GM12873 (cell line): ENCODE measurements at regions not wholly inside any gene's neighbourhood (a gene's known extent, or its start where the extent isn't known, plus 50 kb on each side); places are given as distances from the start of the nearest gene placed in this dataset.

Source experiments
- TF ChIP-seq, protein P1 (sequence below): IDR thresholded peaks from 2 replicates; pipeline ENCODE4 v1.5.1; 2012; ENCODE audit warnings: low read depth, mild to moderate bottlenecking, moderate library complexity, low read length, control low read depth; ENCODE audit not compliant: insufficient read depth; ENCODE audit errors: missing control alignments

DNA sequence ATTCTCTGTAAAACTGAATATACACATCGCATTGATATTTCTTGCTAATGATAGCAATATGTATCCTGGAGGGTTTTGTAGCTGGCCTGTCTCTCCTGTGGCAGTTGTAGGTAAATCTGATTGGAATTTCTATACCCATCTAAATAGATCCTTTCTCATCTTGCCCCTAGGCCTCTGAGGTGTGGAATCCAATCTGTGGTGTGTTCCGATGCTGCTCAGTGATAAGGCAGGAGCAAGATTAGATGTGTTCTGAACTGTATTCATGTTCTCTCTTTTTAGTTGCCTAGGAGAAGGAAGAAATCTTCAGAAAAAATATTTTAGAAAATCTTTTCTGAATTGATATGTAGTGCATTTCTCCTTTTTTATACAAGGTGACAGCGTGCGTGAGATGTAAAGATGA is 507.5 kb downstream of the NR2F1-AS1 start:
- TF ChIP-seq, protein P1, sequence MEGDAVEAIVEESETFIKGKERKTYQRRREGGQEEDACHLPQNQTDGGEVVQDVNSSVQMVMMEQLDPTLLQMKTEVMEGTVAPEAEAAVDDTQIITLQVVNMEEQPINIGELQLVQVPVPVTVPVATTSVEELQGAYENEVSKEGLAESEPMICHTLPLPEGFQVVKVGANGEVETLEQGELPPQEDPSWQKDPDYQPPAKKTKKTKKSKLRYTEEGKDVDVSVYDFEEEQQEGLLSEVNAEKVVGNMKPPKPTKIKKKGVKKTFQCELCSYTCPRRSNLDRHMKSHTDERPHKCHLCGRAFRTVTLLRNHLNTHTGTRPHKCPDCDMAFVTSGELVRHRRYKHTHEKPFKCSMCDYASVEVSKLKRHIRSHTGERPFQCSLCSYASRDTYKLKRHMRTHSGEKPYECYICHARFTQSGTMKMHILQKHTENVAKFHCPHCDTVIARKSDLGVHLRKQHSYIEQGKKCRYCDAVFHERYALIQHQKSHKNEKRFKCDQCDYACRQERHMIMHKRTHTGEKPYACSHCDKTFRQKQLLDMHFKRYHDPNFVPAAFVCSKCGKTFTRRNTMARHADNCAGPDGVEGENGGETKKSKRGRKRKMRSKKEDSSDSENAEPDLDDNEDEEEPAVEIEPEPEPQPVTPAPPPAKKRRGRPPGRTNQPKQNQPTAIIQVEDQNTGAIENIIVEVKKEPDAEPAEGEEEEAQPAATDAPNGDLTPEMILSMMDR = no peak

DNA sequence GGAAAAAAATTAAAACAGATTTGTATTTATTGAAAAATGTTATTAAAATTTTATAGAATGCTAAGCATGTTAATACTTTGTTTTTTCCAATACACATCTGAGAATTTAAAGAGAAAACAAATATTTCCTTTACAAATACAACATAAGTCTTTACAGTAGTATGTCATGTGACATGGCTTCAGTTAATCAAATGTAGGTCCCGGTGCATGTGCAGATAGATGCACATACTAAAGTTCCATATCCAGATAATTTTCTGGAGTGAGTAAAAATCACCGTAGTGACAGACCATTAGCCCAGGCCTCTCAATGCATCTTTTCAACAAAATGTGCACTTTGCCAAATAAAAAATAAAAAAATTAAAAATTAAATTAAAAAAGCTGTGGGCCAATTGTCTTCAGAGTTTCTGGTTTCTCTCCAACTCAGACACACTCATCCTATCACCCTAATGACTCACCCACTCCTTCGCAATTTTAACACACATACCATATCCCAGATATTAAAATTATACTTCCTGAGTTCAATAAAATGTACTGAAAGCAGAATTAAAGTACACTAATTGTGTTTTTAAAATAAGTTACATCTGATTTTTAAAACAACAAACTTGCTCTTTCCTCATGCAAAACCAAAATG is 508.1 kb downstream of the NR2F1-AS1 start:
- TF ChIP-seq, protein P1 = no peak

DNA sequence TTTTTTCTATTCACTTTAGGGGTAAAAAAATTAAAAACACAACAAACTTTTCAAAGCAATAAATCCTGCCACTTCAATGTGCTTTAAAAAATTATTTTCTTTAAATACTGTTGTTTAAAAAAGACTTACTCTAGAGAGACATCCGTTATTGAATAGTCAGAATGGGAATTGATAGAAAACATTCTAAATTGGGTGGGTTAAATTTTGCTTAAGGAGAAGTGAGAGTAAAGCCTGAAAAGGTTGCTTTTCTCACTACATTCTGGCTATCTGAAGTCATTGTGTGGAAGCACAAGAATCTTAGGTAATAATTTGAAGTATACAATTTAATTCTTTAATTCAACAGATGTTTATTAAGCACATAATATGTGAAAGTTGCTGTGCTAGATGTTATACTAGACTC is 509.3 kb downstream of the NR2F1-AS1 start:
- TF ChIP-seq, protein P1 = no peak

DNA sequence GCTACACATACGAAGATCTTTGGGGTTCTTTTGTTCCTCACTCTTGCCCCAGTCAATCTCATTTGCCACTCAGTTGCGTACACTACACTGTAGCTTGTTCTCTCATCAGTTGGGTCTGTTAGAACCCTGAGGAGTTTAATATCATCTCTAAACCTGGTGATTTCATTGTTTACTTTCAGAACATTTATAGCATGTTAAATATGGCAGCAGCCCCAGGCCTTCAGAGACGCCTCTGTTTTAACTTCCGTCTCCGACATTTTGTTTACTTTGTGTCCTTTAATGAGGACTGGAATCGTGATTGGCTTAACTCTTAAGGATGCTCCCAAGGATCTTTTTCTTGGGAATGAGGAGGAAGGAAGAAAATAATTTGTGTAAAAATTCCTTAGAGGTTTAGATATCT is 510.1 kb downstream of the NR2F1-AS1 start:
- TF ChIP-seq, protein P1 = no peak

DNA sequence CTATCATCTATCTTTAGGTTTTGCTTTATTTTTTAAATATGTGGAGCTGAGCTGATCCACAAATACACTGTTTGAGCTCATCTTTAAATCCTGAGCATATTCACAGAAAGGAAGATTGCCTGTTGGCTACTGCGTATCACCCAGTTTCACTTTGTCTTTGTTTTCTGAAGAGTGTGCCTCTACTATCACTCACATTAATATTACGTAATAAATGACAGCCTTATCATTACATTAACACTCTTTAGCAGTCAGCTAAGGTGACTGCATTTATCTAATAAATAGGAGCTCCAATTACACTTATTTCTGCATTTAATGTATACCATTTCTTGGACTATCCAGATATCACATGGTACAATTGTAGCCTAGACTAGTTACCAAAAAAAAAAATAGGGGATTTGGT is 511.7 kb downstream of the NR2F1-AS1 start:
- TF ChIP-seq, protein P1 = no peak

DNA sequence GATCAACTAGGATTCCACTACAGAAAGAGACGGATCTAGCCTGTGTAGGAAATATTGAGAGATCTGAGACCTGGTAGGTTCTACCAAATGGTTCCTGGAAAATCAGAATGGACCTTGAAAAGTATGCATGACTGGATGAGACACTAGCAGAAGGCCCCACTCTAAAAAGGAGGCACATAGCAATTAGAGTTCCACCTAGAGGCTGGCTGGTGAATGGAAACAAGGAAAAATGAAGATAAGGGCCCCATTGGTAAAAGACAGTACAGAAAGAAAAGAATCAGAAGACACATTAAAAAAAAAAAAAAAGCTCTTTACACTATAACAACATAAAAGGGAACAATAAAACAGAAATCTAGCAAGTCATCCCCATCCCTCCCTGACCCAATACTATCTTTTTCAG is 518.5 kb downstream of the NR2F1-AS1 start:
- TF ChIP-seq, protein P1 = peak; percentile 23

DNA sequence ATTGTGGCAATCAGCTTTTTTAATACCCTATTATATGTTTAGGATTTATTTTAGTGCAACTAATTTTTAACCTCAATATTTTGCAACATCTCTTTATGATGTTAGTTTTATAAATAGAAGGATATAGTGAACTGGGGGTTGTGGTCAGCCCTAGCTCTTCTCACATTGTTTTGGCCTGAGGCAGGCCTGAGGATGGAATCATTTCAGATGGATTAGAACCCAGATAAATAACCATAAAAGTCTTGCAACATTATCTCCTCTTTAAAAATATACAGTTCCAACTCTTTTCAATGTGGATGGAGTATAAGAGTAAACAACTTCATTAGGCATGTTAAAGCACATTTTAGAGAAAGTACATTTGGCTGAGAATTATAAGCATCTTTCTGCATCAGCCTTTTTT is 522.7 kb downstream of the NR2F1-AS1 start:
- TF ChIP-seq, protein P1 = no peak
